GM12878 (cell line): ENCODE measurements at regions not wholly inside any gene's neighbourhood (a gene's known extent, or its start where the extent isn't known, plus 50 kb on each side); places are given as distances from the start of the nearest gene placed in this dataset.

Source experiments
- ATAC-seq: fragments of 200-7000 bp; cut with Tn5 transposase; 3 replicates; pipeline ENCODE4 v1.9.1; 2020; ENCODE audit warnings: mild to moderate bottlenecking, moderate library complexity
- BruUV-seq: library from RNA; stranded (reverse); fragments of 400-500 nt; replicated peaks from 2 replicates; lab custom pipeline; 2021; lab: Mats Ljungman, UMichigan
- CTCF ChIA-PET: fragments of 300-600 bp; sonication (Branson Sonifier 250); formaldehyde crosslinking; extraction: SDS; loops from one replicate; lab custom pipeline; 2021; ENCODE audit warnings: inconsistent platforms; lab: Yijun Ruan, JAX
- POLR2A ChIA-PET: fragments of 350-600 bp; formaldehyde crosslinking; extraction: SDS; loops from one replicate; lab custom pipeline; 2021; ENCODE audit warnings: inconsistent platforms; lab: Charles Lee
- RAD21 ChIA-PET: fragments of 300-600 bp; sonication (Branson Sonifier 250); formaldehyde crosslinking; loops from one replicate; lab custom pipeline; 2023; ENCODE audit warnings: antibody characterized with exemption; ENCODE audit not compliant: unreplicated experiment; lab: Charles Lee
- SMC1A ChIA-PET: fragments of 300-600 bp; sonication (Branson Sonifier 250); formaldehyde crosslinking; loops from one replicate; lab custom pipeline; 2023; ENCODE audit not compliant: unreplicated experiment, uncharacterized antibody; lab: Charles Lee
- DNase-seq: peaks from one replicate; pipeline ENCODE4 v3.0.0-alpha.2; 2011; ENCODE audit warnings: low read depth, low spot score
- FAIRE-seq: peaks from 3 replicates; lab custom pipeline; 2011; peaks lifted over from hg19 to GRCh38; lab: Jason Lieb, UNC
- H2AFZ ChIP-seq: 2 replicates; pipeline ENCODE4 v1.6.0; 2011; ENCODE audit warnings: low read depth, low read length, control low read depth; ENCODE audit not compliant: control insufficient read depth
- H3K27ac ChIP-seq: 2 replicates; pipeline ENCODE4 v1.5.1; 2011; ENCODE audit warnings: control low read depth; ENCODE audit not compliant: control insufficient read depth, insufficient read depth
- H3K27me3 ChIP-seq, 2 experiments: replicated peaks in 1 of 2; 2 replicates each; pipeline versions ENCODE4 v1.6.0 to v1.6.1; 2011; ENCODE audit warnings: low read length in 1 of 2; ENCODE audit not compliant: control insufficient read depth in 2 of 2, insufficient read depth in 2 of 2
- H3K36me3 ChIP-seq, 2 experiments: 2 replicates each; pipeline ENCODE4 v1.5.1; 2011; ENCODE audit warnings: low read length in 1 of 2; ENCODE audit not compliant: control insufficient read depth in 2 of 2, insufficient read depth in 2 of 2
- H3K4me1 ChIP-seq: 2 replicates; pipeline ENCODE4 v1.6.1; 2011; ENCODE audit warnings: mild to moderate bottlenecking, low read length, moderate library complexity, mixed read lengths; ENCODE audit not compliant: control insufficient read depth, insufficient read depth
- H3K4me2 ChIP-seq: 2 replicates; pipeline ENCODE4 v1.6.0; 2011; ENCODE audit warnings: control low read depth; ENCODE audit not compliant: control insufficient read depth, insufficient read depth
- H3K4me3 ChIP-seq: fragments of 200-600 bp; sonication (generic); 2 replicates; pipeline ENCODE4 v1.5.1; 2016
- H3K79me2 ChIP-seq: 2 replicates; pipeline ENCODE4 v1.6.0; 2011; ENCODE audit warnings: low read length; ENCODE audit not compliant: control insufficient read depth, insufficient read depth
- H3K9ac ChIP-seq: 2 replicates; pipeline ENCODE4 v1.8.0; 2011; ENCODE audit warnings: low read length, control low read depth, mixed read lengths; ENCODE audit not compliant: control insufficient read depth, insufficient read depth
- H3K9me3 ChIP-seq: replicated peaks from 3 replicates; pipeline ENCODE4 v1.5.1; 2011; ENCODE audit warnings: mild to moderate bottlenecking, low read length; ENCODE audit not compliant: control insufficient read depth, insufficient read depth
- H4K20me1 ChIP-seq: 2 replicates; pipeline ENCODE4 v1.6.0; 2011; ENCODE audit not compliant: control insufficient read depth, insufficient read depth
- CEBPB ChIP-seq, 2 experiments: fragments of 150-350 bp in 1 of 2; IDR thresholded peaks; 2 replicates each; pipeline ENCODE4 v1.6.1; 2012 to 2014; ENCODE audit warnings: low read depth in 2 of 2, low read length in 2 of 2, borderline replicate concordance in 1 of 2, inconsistent platforms in 1 of 2
- RAD21 ChIP-seq: IDR thresholded peaks from 2 replicates; pipeline ENCODE4 v1.6.1; 2011; ENCODE audit warnings: mild to moderate bottlenecking, low read depth, low read length, moderate library complexity; ENCODE audit not compliant: insufficient read depth
- WGBS: methylation state at CpG from one replicate; pipeline ENCODE4 v1.1.6; 2016; ENCODE audit warnings: low lambda C conversion rate; ENCODE audit not compliant: insufficient replicate concordance, insufficient coverage; ENCODE audit errors: missing lambda C conversion rate; 5-methylcytosine and 5-hydroxymethylcytosine counted together
- in situ Hi-C: fragments of 300-500 bp; cut with MboI; formaldehyde crosslinking; loops from 9 replicates; pipeline ENCODE4 v1.14.3; 2018; ENCODE audit warnings: mixed read lengths
- intact Hi-C: fragments of 100-400 bp; cut with micrococcal nuclease; formaldehyde crosslinking; loops from one replicate; pipeline ENCODE4 v1.14.2; 2022; ENCODE audit not compliant: unreplicated experiment
- TF ChIP-seq, protein P1 (sequence below), 3 experiments: IDR thresholded peaks in 2 of 3; conservative IDR thresholded peaks in 1 of 3; 2 replicates each; pipeline ENCODE4 v1.5.1; 2011; ENCODE audit warnings: low read depth in 3 of 3, low read length in 3 of 3, mild to moderate bottlenecking in 3 of 3, control low read depth in 2 of 3, moderate library complexity in 2 of 3, inconsistent platforms in 1 of 3, mixed read lengths in 1 of 3; ENCODE audit not compliant: control insufficient read depth in 2 of 3, insufficient read depth in 1 of 3; ENCODE audit errors: extremely low read depth in 1 of 3
- TF ChIP-seq, protein P2 (sequence below): fragments of 450-650 bp; IDR thresholded peaks from 2 replicates; pipeline ENCODE4 v1.6.1; 2018; ENCODE audit warnings: borderline replicate concordance, mild to moderate bottlenecking; ENCODE audit not compliant: partially characterized antibody

GRCh38 chr3:26963361-26963743 lies 340.8 kb downstream of the LRRC3B start:
- no peak overlapping the region for H3K4me3 ChIP-seq
- ChIA-PET SMC1A (no interaction called here), CTCF (no interaction called here), RAD21 (no interaction called here), POLR2A (no interaction called here)
- H2AFZ ChIP-seq = no peak overlapping the region
- in situ Hi-C loops (no loop called here), intact Hi-C loops (no loop called here)
- no peak for FAIRE-seq
- no peaks in the 10 kb centered on the region for H3K27me3 ChIP-seq
- no peaks in the 10 kb centered on the region for H3K36me3 ChIP-seq
- DNase-seq = no peak
- peak overlapping the region; percentile 74 for H3K27ac ChIP-seq
- H3K9me3 ChIP-seq = peaks cover 3% of the 10 kb centered on the region; the same call in 2 of the 3 replicates
- no peaks in the 10 kb centered on the region for H4K20me1 ChIP-seq
- H3K9ac ChIP-seq = no peak overlapping the region
- no peaks in the 10 kb centered on the region for H3K79me2 ChIP-seq
- TF ChIP-seq RAD21 (peak; percentile 18; the same call in 1 of the 2 replicates), CEBPB (IDR thresholded peaks at IDR 0.05; ENCODE audit: borderline replicate concordance in 1 of 2, low read depth in 2 of 2, low read length in 2 of 2) (no peak)
- TF ChIP-seq, protein P1, sequence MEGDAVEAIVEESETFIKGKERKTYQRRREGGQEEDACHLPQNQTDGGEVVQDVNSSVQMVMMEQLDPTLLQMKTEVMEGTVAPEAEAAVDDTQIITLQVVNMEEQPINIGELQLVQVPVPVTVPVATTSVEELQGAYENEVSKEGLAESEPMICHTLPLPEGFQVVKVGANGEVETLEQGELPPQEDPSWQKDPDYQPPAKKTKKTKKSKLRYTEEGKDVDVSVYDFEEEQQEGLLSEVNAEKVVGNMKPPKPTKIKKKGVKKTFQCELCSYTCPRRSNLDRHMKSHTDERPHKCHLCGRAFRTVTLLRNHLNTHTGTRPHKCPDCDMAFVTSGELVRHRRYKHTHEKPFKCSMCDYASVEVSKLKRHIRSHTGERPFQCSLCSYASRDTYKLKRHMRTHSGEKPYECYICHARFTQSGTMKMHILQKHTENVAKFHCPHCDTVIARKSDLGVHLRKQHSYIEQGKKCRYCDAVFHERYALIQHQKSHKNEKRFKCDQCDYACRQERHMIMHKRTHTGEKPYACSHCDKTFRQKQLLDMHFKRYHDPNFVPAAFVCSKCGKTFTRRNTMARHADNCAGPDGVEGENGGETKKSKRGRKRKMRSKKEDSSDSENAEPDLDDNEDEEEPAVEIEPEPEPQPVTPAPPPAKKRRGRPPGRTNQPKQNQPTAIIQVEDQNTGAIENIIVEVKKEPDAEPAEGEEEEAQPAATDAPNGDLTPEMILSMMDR (IDR thresholded peaks at IDR 0.05 in 2 of 3, conservative IDR thresholded peaks at IDR 0.05 in 1 of 3; ENCODE audit: control insufficient read depth in 2 of 3, extremely low read depth in 1 of 3, insufficient read depth in 1 of 3, low read depth in 3 of 3, low read length in 3 of 3) = peak in 2 of 3 experiments; percentile 5 to 26; a peak in 1 of 6 replicates
- TF ChIP-seq, protein P2, sequence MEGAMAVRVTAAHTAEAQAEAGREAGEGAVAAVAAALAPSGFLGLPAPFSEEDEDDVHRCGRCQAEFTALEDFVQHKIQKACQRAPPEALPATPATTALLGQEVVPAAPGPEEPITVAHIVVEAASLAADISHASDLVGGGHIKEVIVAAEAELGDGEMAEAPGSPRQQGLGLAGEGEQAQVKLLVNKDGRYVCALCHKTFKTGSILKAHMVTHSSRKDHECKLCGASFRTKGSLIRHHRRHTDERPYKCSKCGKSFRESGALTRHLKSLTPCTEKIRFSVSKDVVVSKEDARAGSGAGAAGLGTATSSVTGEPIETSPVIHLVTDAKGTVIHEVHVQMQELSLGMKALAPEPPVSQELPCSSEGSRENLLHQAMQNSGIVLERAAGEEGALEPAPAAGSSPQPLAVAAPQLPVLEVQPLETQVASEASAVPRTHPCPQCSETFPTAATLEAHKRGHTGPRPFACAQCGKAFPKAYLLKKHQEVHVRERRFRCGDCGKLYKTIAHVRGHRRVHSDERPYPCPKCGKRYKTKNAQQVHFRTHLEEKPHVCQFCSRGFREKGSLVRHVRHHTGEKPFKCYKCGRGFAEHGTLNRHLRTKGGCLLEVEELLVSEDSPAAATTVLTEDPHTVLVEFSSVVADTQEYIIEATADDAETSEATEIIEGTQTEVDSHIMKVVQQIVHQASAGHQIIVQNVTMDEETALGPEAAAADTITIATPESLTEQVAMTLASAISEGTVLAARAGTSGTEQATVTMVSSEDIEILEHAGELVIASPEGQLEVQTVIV = no peak
- peaks cover 8% of the 10 kb centered on the region for H3K4me1 ChIP-seq
- ATAC-seq = no peak
- whole genome bisulfite sequencing = 66% methylated on average over 5 of the region's 5 CpGs
- H3K4me2 ChIP-seq = no peak overlapping the region
- BruUV-seq = no TSS peak
